Brain microvascular endothelial cell (primary cell): ENCODE measurements at regions not wholly inside any gene's neighbourhood (a gene's known extent, or its start where the extent isn't known, plus 50 kb on each side); places are given as distances from the start of the nearest gene placed in this dataset.

Experiments used
- DNase-seq: peaks from one replicate; pipeline ENCODE4 v3.0.0-alpha.2; 2020
- H3K27ac ChIP-seq: fragments of 250-450 bp; sonication (Bioruptor Pico); 2 replicates; pipeline ENCODE4 v1.5.1; 2020; ENCODE audit warnings: mild to moderate bottlenecking, moderate library complexity
- H3K27me3 ChIP-seq: fragments of 250-450 bp; sonication (Bioruptor Pico); replicated peaks from 2 replicates; pipeline ENCODE4 v1.5.1; 2020; ENCODE audit warnings: mild to moderate bottlenecking
- H3K36me3 ChIP-seq: fragments of 250-450 bp; sonication (Bioruptor Pico); replicated peaks from 2 replicates; pipeline ENCODE4 v1.5.1; 2020; ENCODE audit warnings: mild to moderate bottlenecking
- H3K4me3 ChIP-seq: 2 replicates; pipeline ENCODE4 v1.5.1; 2011; ENCODE audit warnings: low read depth, mild to moderate bottlenecking, control low read depth, low read length, moderate library complexity
- CTCF ChIP-seq: IDR thresholded peaks from 2 replicates; pipeline ENCODE4 v1.5.1; 2011; ENCODE audit warnings: low read depth, mild to moderate bottlenecking, moderate library complexity, low read length, control low read depth, inconsistent platforms; ENCODE audit errors: missing control alignments
- in situ Hi-C: cut with HindIII; loops from 2 replicates; pipeline ENCODE4 v1.10.0; 2017; ENCODE audit warnings: low sequenced_read_pairs, low pct_ligation_motif_present

GRCh38 chr3:135812057-135812456 lies 153.5 kb upstream of the PPP2R3A start:
- no peak overlapping the region for H3K4me3 ChIP-seq
- no peak for DNase-seq
- no peaks in the 10 kb centered on the region for H3K27me3 ChIP-seq
- no peaks in the 10 kb centered on the region for H3K36me3 ChIP-seq
- in situ Hi-C loops: no loop called here
- no peak overlapping the region for H3K27ac ChIP-seq
- no peak for TF ChIP-seq CTCF

- TF ChIP-seq CTCF: no peak
- DNase-seq: no peak
- Histone ChIP-seq H3K27me3 (no peaks in the 10 kb centered on the region), H3K27ac (no peak overlapping the region), H3K4me3 (no peak overlapping the region), H3K36me3 (no peaks in the 10 kb centered on the region)
- in situ Hi-C loops: no loop called here
Observed at GRCh38 chr3:135834465-135834864, 131.1 kb upstream of the PPP2R3A start.

GRCh38 chr3:135837977-135838631 lies 127.4 kb upstream of the PPP2R3A start:
- Histone ChIP-seq H3K27ac (no peak overlapping the region), H3K4me3 (no peak overlapping the region), H3K27me3 (no peaks in the 10 kb centered on the region), H3K36me3 (no peaks in the 10 kb centered on the region)
- no peak for TF ChIP-seq CTCF
- no peak for DNase-seq
- in situ Hi-C loops: no loop called here

DNA sequence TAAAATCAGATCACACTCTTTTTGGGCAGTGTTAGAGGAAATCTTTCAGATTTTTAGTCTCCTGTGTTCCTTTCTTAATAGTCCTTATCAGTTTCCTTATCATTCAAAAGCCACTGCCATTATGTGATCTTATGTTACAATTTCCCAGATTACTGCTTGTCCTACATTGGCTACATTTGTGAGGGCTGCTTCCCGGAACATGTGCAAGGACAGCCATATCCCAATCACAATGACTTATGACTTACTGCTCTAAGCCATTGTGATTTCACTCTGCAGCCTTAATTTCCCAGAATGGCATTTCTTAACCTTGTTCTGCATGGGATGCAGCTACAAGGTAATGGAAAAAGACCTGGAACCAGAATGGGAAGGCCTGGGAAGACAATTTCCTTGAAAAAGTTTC lies 125.1 kb upstream of the PPP2R3A start:
- no peaks in the 10 kb centered on the region for H3K27me3 ChIP-seq
- no peak for DNase-seq
- TF ChIP-seq CTCF: no peak
- no peak overlapping the region for H3K27ac ChIP-seq
- no peaks in the 10 kb centered on the region for H3K36me3 ChIP-seq
- H3K4me3 ChIP-seq: no peak overlapping the region
- in situ Hi-C loops: no loop called here

GRCh38 chr3:135844386-135844785 lies 121.1 kb upstream of the PPP2R3A start:
- no peak overlapping the region for H3K27ac ChIP-seq
- H3K27me3 ChIP-seq: no peaks in the 10 kb centered on the region
- H3K36me3 ChIP-seq: no peaks in the 10 kb centered on the region
- H3K4me3 ChIP-seq: no peak overlapping the region
- no peak for DNase-seq
- TF ChIP-seq CTCF: no peak
- in situ Hi-C loops: no loop called here

GRCh38 chr3:135848051-135848450 lies 117.5 kb upstream of the PPP2R3A start:
- no peak for DNase-seq
- Histone ChIP-seq H3K27me3 (no peaks in the 10 kb centered on the region), H3K27ac (no peak overlapping the region), H3K36me3 (no peaks in the 10 kb centered on the region), H3K4me3 (no peak overlapping the region)
- in situ Hi-C loops: no loop called here
- TF ChIP-seq CTCF: no peak
